ENCODE measurements at regions not wholly inside any gene's neighbourhood (a gene's known extent, or its start where the extent isn't known, plus 50 kb on each side); places are given as distances from the start of the nearest gene placed in this dataset.

DNA sequence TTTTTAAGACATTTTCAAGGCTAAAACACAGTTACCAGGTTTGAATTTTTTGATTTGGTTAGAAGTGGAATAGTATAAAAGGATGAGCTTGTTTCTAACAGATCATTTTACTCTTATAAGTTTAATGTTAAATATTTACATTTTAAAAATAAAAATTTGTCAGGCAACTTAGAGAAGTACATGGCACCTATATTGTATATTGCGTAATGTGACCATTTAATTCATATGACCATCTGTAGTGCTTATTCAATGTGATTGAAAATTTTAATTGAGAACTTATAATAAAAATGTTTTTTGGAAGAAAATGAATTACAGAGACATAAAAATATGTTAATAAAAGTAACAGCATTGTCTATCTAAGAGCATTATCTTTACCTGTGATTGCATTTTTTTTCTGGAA is 1632.4 kb downstream of the RPA4 start:
- no peaks in the 10 kb centered on the region for H3K36me3 ChIP-seq (replicated peaks; ENCODE audit: low read depth, low read length)
- no peak overlapping the region for H3K27ac ChIP-seq (ENCODE audit: low read length)
- H3K4me2 ChIP-seq (ENCODE audit: low read length), result no peak overlapping the region
- H3K9ac ChIP-seq (ENCODE audit: low read length), result no peak overlapping the region
- H3K4me3 ChIP-seq (ENCODE audit: low read length), result no peak overlapping the region
- H3K27me3 ChIP-seq (ENCODE audit: low read depth, low read length), result no peaks in the 10 kb centered on the region
- no peak overlapping the region for H2AFZ ChIP-seq (ENCODE audit: low read depth, low read length)
- H3K79me2 ChIP-seq (ENCODE audit: low read length), result no peaks in the 10 kb centered on the region
- TF ChIP-seq EZH2phosphoT487 (IDR thresholded peaks at IDR 0.05; ENCODE audit: low read depth), result no peak
- TF ChIP-seq, protein P1, sequence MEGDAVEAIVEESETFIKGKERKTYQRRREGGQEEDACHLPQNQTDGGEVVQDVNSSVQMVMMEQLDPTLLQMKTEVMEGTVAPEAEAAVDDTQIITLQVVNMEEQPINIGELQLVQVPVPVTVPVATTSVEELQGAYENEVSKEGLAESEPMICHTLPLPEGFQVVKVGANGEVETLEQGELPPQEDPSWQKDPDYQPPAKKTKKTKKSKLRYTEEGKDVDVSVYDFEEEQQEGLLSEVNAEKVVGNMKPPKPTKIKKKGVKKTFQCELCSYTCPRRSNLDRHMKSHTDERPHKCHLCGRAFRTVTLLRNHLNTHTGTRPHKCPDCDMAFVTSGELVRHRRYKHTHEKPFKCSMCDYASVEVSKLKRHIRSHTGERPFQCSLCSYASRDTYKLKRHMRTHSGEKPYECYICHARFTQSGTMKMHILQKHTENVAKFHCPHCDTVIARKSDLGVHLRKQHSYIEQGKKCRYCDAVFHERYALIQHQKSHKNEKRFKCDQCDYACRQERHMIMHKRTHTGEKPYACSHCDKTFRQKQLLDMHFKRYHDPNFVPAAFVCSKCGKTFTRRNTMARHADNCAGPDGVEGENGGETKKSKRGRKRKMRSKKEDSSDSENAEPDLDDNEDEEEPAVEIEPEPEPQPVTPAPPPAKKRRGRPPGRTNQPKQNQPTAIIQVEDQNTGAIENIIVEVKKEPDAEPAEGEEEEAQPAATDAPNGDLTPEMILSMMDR (IDR thresholded peaks at IDR 0.05; ENCODE audit: low read depth, low read length), result no peak
- no peaks in the 10 kb centered on the region for H4K20me1 ChIP-seq (ENCODE audit: insufficient read depth, low read length)
- H3K4me1 ChIP-seq (ENCODE audit: low read length), result no peaks in the 10 kb centered on the region
- H3K9me3 ChIP-seq (ENCODE audit: insufficient read depth, low read length), result no peaks in the 10 kb centered on the region

DNA sequence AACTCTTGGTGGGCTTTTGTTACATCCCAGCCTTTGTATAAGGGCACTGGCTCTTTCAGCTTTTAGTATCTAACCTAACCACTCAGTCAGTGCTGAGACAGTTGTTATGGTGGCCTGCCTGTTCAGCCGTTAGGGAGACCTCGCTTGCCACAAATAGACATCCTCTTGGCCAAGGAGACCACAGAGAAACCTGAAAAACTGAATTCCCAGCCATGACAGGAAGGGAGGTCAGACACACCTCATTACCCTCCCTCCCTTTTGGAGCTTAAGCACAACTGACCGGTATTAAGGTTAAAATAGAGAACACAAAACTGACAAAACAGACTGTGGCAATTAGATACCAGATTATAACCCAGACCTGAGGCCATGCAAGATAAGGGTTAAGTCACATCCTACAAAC is 1639.3 kb downstream of the RPA4 start:
- no peak overlapping the region for H2AFZ ChIP-seq (ENCODE audit: low read depth, low read length)
- H3K27ac ChIP-seq (ENCODE audit: low read length), result no peak overlapping the region
- no peak overlapping the region for H3K4me2 ChIP-seq (ENCODE audit: low read length)
- no peak overlapping the region for H3K9ac ChIP-seq (ENCODE audit: low read length)
- no peaks in the 10 kb centered on the region for H3K79me2 ChIP-seq (ENCODE audit: low read length)
- H3K4me1 ChIP-seq (ENCODE audit: low read length), result no peaks in the 10 kb centered on the region
- H3K4me3 ChIP-seq (ENCODE audit: low read length), result no peak overlapping the region
- H3K27me3 ChIP-seq (ENCODE audit: low read depth, low read length), result no peaks in the 10 kb centered on the region
- H3K36me3 ChIP-seq (replicated peaks; ENCODE audit: low read depth, low read length), result no peaks in the 10 kb centered on the region
- TF ChIP-seq EZH2phosphoT487 (IDR thresholded peaks at IDR 0.05; ENCODE audit: low read depth), result no peak
- TF ChIP-seq, protein P1 (IDR thresholded peaks at IDR 0.05; ENCODE audit: low read depth, low read length), result no peak
- H3K9me3 ChIP-seq (ENCODE audit: insufficient read depth, low read length), result no peaks in the 10 kb centered on the region
- H4K20me1 ChIP-seq (ENCODE audit: insufficient read depth, low read length), result no peaks in the 10 kb centered on the region

GRCh38 chrX:98523521-98523920 is 1639.8 kb downstream of the RPA4 start:
- Histone ChIP-seq H3K9me3 (ENCODE audit: insufficient read depth, low read length) (no peaks in the 10 kb centered on the region), H4K20me1 (ENCODE audit: insufficient read depth, low read length) (no peaks in the 10 kb centered on the region), H3K9ac (ENCODE audit: low read length) (no peak overlapping the region), H3K4me1 (ENCODE audit: low read length) (no peaks in the 10 kb centered on the region), H3K27ac (ENCODE audit: low read length) (no peak overlapping the region), H3K4me2 (ENCODE audit: low read length) (no peak overlapping the region), H3K4me3 (ENCODE audit: low read length) (no peak overlapping the region), H2AFZ (ENCODE audit: low read depth, low read length) (no peak overlapping the region), H3K79me2 (ENCODE audit: low read length) (no peaks in the 10 kb centered on the region), H3K27me3 (ENCODE audit: low read depth, low read length) (no peaks in the 10 kb centered on the region), H3K36me3 (replicated peaks; ENCODE audit: low read depth, low read length) (no peaks in the 10 kb centered on the region)
- TF ChIP-seq, protein P1 (IDR thresholded peaks at IDR 0.05; ENCODE audit: low read depth, low read length), result no peak
- TF ChIP-seq EZH2phosphoT487 (IDR thresholded peaks at IDR 0.05; ENCODE audit: low read depth), result no peak

DNA sequence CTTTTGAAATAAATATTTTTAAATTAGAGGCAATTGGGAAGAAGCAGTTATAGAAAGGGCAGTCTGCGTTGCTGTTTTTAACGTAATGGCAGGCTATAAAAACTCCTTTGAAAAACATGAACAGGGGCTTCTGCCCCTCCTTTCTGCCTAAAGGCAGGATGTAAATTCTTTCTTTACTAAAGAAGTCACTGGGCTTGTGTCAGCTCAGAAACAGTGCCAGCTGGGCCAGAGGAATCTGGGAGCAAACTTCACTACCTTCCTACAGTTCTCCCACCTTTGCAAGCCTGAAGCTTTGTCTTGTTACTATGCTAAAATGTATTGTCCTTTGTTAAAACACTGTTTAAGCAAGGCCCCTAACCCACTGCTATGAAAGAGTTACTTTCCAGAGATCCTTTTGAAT is 1664.8 kb downstream of the RPA4 start:
- no peak overlapping the region for H3K4me3 ChIP-seq (ENCODE audit: low read length)
- H3K4me1 ChIP-seq (ENCODE audit: low read length), result no peaks in the 10 kb centered on the region
- no peaks in the 10 kb centered on the region for H3K36me3 ChIP-seq (replicated peaks; ENCODE audit: low read depth, low read length)
- H3K27ac ChIP-seq (ENCODE audit: low read length), result no peak overlapping the region
- no peak overlapping the region for H2AFZ ChIP-seq (ENCODE audit: low read depth, low read length)
- no peaks in the 10 kb centered on the region for H3K79me2 ChIP-seq (ENCODE audit: low read length)
- TF ChIP-seq EZH2phosphoT487 (IDR thresholded peaks at IDR 0.05; ENCODE audit: low read depth), result no peak
- TF ChIP-seq, protein P1 (IDR thresholded peaks at IDR 0.05; ENCODE audit: low read depth, low read length), result no peak
- H3K9ac ChIP-seq (ENCODE audit: low read length), result no peak overlapping the region
- H3K27me3 ChIP-seq (ENCODE audit: low read depth, low read length), result no peaks in the 10 kb centered on the region
- no peak overlapping the region for H3K4me2 ChIP-seq (ENCODE audit: low read length)
- H3K9me3 ChIP-seq (ENCODE audit: insufficient read depth, low read length), result no peaks in the 10 kb centered on the region
- H4K20me1 ChIP-seq (ENCODE audit: insufficient read depth, low read length), result no peaks in the 10 kb centered on the region

Measured in OCI-LY3 (cell line).